ENCODE measurements at regions not wholly inside any gene's neighbourhood (a gene's known extent, or its start where the extent isn't known, plus 50 kb on each side); places are given as distances from the start of the nearest gene placed in this dataset.

DNA sequence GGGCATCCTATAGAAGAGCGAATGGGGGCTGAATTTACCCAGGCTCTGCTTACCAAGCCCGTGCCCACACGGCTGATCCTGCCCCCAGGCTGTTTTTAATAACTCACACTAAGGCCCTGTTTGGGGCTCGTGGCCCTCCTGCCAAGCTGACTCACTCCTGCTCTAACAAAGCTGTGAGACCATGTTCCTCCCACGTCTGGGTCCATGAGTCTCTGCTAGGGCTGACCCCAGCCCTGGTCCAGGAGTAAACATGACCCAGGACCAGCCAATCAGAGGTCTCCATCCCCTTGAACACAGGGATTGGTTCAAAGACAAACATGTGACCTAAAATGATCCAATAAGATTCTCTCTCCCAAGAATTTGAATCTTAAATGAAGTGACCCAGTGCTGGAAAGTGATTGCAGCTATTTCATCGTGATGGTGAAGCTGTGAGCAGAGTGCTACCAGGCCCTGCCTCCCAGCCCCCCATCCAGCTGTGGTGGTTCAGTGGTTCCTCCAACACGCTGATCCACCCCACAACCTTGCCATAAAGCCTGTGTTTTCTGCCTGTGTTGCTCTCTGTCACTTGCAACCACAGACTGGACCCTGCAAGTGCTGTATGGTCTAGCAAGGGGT, 57.2 kb downstream of the C16orf82 start:
- H3K4me3 ChIP-seq (ENCODE audit: low read depth, low read length), result no peak overlapping the region
- 86% methylated on average over 7 of the region's 7 CpGs for WGBS (ENCODE audit: insufficient coverage)
- no peaks in the 10 kb centered on the region for H3K4me1 ChIP-seq (ENCODE audit: control insufficient read depth, insufficient read depth, low read length)
- H3K27ac ChIP-seq (ENCODE audit: low read depth, low read length), result no peak overlapping the region
- no peak for DNase-seq (ENCODE audit: low read depth in 4 of 6, low spot score in 6 of 6)
- no peaks in the 10 kb centered on the region for H3K27me3 ChIP-seq (ENCODE audit: control insufficient read depth, insufficient read depth, low read length)
- H3K9me3 ChIP-seq (ENCODE audit: control insufficient read depth, insufficient read depth, low read length), result peaks cover 4% of the 10 kb centered on the region
- H3K36me3 ChIP-seq (ENCODE audit: control insufficient read depth, insufficient read depth, low read length), result no peaks in the 10 kb centered on the region

DNA sequence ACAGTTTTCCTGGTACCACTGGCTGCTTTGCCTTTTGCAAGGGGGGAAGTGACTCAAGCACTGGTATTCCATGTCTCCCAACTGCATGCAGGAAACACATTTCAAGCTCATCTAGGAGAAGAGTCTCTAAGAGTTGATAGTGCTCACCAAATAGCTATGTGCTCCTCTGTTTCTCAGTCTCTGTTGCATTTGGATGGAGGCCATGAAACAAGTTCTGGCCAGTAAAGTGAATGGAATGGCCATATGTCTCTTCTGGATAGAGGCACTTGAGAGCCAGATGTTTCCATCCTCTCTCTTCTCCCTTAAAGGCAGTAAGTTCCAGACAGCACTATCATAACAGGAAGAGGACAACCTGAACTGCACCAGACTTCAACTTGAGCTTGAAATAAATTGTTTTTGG, 60.6 kb downstream of the C16orf82 start:
- Histone ChIP-seq H3K4me1 (ENCODE audit: control insufficient read depth, insufficient read depth, low read length) (no peaks in the 10 kb centered on the region), H3K27ac (ENCODE audit: low read depth, low read length) (no peak overlapping the region), H3K27me3 (ENCODE audit: control insufficient read depth, insufficient read depth, low read length) (no peaks in the 10 kb centered on the region), H3K4me3 (ENCODE audit: low read depth, low read length) (no peak overlapping the region), H3K9me3 (ENCODE audit: control insufficient read depth, insufficient read depth, low read length) (peaks cover 2% of the 10 kb centered on the region), H3K36me3 (ENCODE audit: control insufficient read depth, insufficient read depth, low read length) (no peaks in the 10 kb centered on the region)
- no peak for DNase-seq (ENCODE audit: low read depth in 4 of 6, low spot score in 6 of 6)

DNA sequence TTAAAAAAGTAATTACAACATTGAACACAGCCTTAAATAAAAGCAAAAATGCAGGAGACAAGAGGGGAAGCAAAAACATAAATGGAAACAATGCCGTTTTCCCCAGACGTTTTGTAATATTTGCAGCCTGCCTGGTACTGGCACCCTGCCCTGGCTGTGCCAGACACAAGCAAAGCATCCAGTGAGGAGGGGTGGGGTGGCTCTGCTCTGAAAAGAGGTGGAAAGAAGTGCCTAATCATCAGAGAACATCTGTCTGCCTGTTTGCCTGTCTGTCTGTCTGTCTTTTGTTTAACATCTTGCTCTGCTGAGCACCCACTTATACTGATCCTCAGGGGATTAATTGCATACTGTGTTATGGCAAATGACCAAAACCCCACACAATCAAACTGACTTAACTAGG, 62.7 kb downstream of the C16orf82 start:
- no peak for DNase-seq (ENCODE audit: low read depth in 4 of 6, low spot score in 6 of 6)
- Histone ChIP-seq H3K4me3 (ENCODE audit: low read depth, low read length) (no peak overlapping the region), H3K9me3 (ENCODE audit: control insufficient read depth, insufficient read depth, low read length) (no peaks in the 10 kb centered on the region), H3K27ac (ENCODE audit: low read depth, low read length) (no peak overlapping the region), H3K4me1 (ENCODE audit: control insufficient read depth, insufficient read depth, low read length) (no peaks in the 10 kb centered on the region), H3K36me3 (ENCODE audit: control insufficient read depth, insufficient read depth, low read length) (no peaks in the 10 kb centered on the region), H3K27me3 (ENCODE audit: control insufficient read depth, insufficient read depth, low read length) (no peaks in the 10 kb centered on the region)
- WGBS (ENCODE audit: insufficient coverage), result 74% methylated on average over 2 of the region's 2 CpGs

DNA sequence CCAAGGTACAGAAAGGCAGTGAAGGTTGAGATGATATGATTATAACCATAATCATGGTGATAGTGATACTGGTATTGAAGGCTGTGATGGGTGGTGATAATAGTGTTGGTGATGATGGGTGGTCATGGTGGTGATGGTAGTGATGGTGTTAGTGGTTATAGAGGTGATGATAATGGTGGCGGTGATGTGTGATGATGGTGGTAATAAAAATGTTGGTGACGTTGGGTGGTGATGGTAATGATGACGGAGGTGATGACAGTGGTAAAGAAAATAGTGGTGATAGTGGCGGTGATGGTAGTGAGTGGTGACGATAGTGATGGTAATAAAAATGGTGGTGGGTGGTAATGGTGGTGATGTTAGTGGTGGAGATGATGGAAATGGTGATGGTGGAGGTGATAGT, 65.1 kb upstream of the KDM8 start:
- Histone ChIP-seq H3K4me3 (ENCODE audit: low read depth, low read length) (no peak overlapping the region), H3K27ac (ENCODE audit: low read depth, low read length) (no peak overlapping the region), H3K27me3 (ENCODE audit: control insufficient read depth, insufficient read depth, low read length) (no peaks in the 10 kb centered on the region), H3K4me1 (ENCODE audit: control insufficient read depth, insufficient read depth, low read length) (no peaks in the 10 kb centered on the region), H3K36me3 (ENCODE audit: control insufficient read depth, insufficient read depth, low read length) (no peaks in the 10 kb centered on the region), H3K9me3 (ENCODE audit: control insufficient read depth, insufficient read depth, low read length) (no peaks in the 10 kb centered on the region)
- DNase-seq (ENCODE audit: low read depth in 4 of 6, low spot score in 6 of 6), result no peak
- 47% methylated on average over 5 of the region's 5 CpGs for WGBS (ENCODE audit: insufficient coverage)

DNA sequence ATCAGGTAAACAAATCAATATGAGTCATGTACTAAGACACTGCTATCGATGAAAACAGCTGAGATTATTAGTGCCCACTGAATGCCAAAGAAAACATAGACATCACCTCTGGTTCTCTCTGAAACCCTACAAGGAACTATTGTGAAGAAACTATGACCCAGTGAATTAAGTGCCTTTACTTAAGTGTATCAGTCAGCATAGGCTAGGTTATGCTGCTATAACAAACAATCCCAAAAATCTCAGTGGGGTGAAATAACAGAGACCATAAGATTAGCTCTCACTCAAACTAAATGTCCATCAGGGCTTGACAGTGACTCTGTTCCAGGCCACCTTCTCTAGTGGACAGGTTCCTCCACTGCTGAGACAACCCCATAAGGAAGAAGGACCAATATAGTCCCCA, 57.7 kb upstream of the KDM8 start:
- no CpG with 5 or more reads among the region's 1 CpG for WGBS (ENCODE audit: insufficient coverage)
- H3K9me3 ChIP-seq (ENCODE audit: control insufficient read depth, insufficient read depth, low read length), result no peaks in the 10 kb centered on the region
- no peak for DNase-seq (ENCODE audit: low read depth in 4 of 6, low spot score in 6 of 6)
- no peaks in the 10 kb centered on the region for H3K36me3 ChIP-seq (ENCODE audit: control insufficient read depth, insufficient read depth, low read length)
- no peaks in the 10 kb centered on the region for H3K4me1 ChIP-seq (ENCODE audit: control insufficient read depth, insufficient read depth, low read length)
- H3K4me3 ChIP-seq (ENCODE audit: low read depth, low read length), result no peak overlapping the region
- H3K27ac ChIP-seq (ENCODE audit: low read depth, low read length), result no peak overlapping the region
- H3K27me3 ChIP-seq (ENCODE audit: control insufficient read depth, insufficient read depth, low read length), result no peaks in the 10 kb centered on the region

DNA sequence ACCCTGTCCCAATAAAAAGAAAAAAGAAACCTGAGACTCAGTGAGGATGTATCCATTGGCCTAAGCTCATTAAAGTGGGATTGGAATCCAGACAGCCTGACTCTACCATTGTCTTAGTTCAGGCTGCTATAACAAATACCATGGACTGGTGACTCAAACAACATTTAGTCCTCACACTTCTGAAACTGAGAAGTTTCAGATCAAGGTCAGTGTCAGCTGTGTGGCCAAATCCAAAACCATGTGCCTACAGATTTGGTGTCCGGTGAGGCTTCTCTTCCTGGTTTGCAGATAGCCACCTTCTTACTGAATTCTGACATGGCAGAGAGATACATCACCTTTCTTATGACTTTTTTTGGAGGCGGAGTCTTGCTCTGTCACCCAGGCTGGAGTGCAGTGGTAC, 53.3 kb upstream of the KDM8 start:
- Histone ChIP-seq H3K36me3 (ENCODE audit: control insufficient read depth, insufficient read depth, low read length) (no peaks in the 10 kb centered on the region), H3K27ac (ENCODE audit: low read depth, low read length) (no peak overlapping the region), H3K27me3 (ENCODE audit: control insufficient read depth, insufficient read depth, low read length) (no peaks in the 10 kb centered on the region), H3K4me3 (ENCODE audit: low read depth, low read length) (no peak overlapping the region), H3K4me1 (ENCODE audit: control insufficient read depth, insufficient read depth, low read length) (peaks cover 1% of the 10 kb centered on the region), H3K9me3 (ENCODE audit: control insufficient read depth, insufficient read depth, low read length) (no peaks in the 10 kb centered on the region)
- DNase-seq (ENCODE audit: low read depth in 4 of 6, low spot score in 6 of 6), result no peak
- WGBS (ENCODE audit: insufficient coverage), result 100% methylated on average over 2 of the region's 2 CpGs

DNA sequence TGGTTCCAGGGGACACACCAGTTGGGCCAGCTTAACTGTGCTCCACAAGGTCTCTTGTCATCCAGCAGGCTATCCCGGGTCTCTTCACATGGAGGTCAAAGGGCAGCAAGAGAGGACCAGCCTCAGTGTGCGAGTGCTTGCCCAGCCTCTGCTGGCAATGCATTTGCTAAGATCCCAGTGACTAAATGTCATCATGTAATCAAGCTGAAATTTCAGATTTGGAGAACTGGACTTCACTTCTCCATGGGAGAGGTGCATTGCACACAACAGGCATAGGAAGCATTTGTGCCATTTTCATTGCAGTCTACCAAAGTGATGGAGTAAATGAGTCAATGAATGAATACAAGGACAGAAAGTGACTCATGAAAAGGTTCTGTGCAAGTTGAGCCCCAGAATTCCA, 51.2 kb upstream of the KDM8 start:
- WGBS (ENCODE audit: insufficient coverage), result 77% methylated on average over 2 of the region's 2 CpGs

DNA sequence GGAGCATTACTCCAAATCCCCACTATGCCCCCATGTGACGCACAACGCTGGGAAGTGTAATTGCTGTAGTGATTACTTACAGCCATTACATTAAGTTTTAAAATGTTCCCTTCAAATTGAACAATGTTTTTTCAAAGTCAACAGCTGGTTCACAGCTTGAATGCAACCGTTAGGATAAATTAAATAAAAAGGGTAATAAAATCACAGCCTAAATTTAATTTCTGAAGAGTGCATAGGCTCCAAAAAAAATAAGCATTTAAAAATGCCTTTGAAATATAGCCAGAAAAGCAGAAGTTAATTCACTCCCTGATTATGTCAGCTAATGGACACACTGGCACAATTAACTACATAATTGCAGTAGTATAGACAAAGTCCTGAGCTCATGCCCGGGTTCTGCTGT, 50.5 kb upstream of the KDM8 start:
- 50% methylated on average over 1 of the region's 4 CpGs for WGBS (ENCODE audit: insufficient coverage)
- H3K9me3 ChIP-seq (ENCODE audit: control insufficient read depth, insufficient read depth, low read length), result no peaks in the 10 kb centered on the region
- no peaks in the 10 kb centered on the region for H3K27me3 ChIP-seq (ENCODE audit: control insufficient read depth, insufficient read depth, low read length)
- no peaks in the 10 kb centered on the region for H3K36me3 ChIP-seq (ENCODE audit: control insufficient read depth, insufficient read depth, low read length)
- H3K4me3 ChIP-seq (ENCODE audit: low read depth, low read length), result no peak overlapping the region
- peak in 1 of 6 donors; percentile 80 for DNase-seq (ENCODE audit: low read depth in 4 of 6, low spot score in 6 of 6)
- H3K4me1 ChIP-seq (ENCODE audit: control insufficient read depth, insufficient read depth, low read length), result peaks cover 5% of the 10 kb centered on the region
- no peak overlapping the region for H3K27ac ChIP-seq (ENCODE audit: low read depth, low read length)

More for the DNA sequence above, 51.2 kb upstream of the KDM8 start:
- H3K4me1 ChIP-seq (ENCODE audit: control insufficient read depth, insufficient read depth, low read length), result peaks cover 5% of the 10 kb centered on the region
- no peaks in the 10 kb centered on the region for H3K9me3 ChIP-seq (ENCODE audit: control insufficient read depth, insufficient read depth, low read length)
- H3K27me3 ChIP-seq (ENCODE audit: control insufficient read depth, insufficient read depth, low read length), result no peaks in the 10 kb centered on the region
- DNase-seq (ENCODE audit: low read depth in 4 of 6, low spot score in 6 of 6), result no peak
- no peak overlapping the region for H3K4me3 ChIP-seq (ENCODE audit: low read depth, low read length)
- no peaks in the 10 kb centered on the region for H3K36me3 ChIP-seq (ENCODE audit: control insufficient read depth, insufficient read depth, low read length)
- H3K27ac ChIP-seq (ENCODE audit: low read depth, low read length), result no peak overlapping the region

Data from spinal cord (tissue), 9 donors.